Dermis blood vessel endothelial cell (primary cell): ENCODE measurements at regions not wholly inside any gene's neighbourhood (a gene's known extent, or its start where the extent isn't known, plus 50 kb on each side); places are given as distances from the start of the nearest gene placed in this dataset.

ENCODE experiments used
- DNase-seq: peaks from one replicate; pipeline ENCODE4 v3.0.0; 2010

DNA sequence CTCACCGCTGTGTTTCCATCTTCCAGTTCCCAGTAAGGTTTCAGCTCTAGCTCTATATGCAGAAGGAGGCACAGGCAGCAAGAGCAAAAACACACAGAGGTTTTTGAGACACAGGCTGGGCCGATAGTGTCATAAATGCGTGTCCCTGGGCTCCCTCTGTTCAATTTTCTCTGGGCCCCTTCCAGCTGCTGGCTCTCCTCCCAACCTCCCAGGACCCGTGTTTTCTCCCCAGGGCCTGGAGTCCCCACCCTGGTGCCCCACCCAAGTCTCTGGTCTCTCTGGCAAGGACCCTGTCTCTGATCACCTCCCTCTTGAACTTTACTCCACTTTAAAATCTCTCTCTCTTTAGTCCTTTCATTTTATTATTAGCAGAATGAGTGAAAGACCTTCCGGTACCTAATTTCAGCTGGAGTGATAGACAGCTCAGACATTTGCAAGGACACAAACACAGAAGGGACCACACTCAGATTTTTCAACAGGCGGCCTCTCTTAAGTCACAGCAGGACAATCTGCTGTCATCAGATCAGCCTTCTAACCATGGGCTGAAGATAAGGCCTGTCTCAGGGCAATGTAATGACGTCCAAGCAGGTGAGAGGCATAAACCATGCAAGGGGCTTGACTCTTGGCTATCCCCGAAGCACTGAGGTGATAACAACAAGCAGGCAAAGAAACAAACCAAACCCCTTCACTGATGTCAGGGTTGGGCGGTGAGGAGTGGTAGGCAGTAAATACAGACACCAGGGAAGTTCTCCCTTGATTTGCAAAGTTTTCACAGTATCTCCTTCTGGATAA, 190.0 kb upstream of the IRS2 start:
- DNase-seq = no peak

GRCh38 chr13:109974354-109974753, 188.0 kb upstream of the IRS2 start:
- no peak for DNase-seq

GRCh38 chr13:109973279-109973678, 186.9 kb upstream of the IRS2 start:
- DNase-seq = no peak

- no peak for DNase-seq
Measured at GRCh38 chr13:109971456-109972090, 185.2 kb upstream of the IRS2 start.

- no peak for DNase-seq
Measured at GRCh38 chr13:109971006-109971405, 184.6 kb upstream of the IRS2 start.

DNA sequence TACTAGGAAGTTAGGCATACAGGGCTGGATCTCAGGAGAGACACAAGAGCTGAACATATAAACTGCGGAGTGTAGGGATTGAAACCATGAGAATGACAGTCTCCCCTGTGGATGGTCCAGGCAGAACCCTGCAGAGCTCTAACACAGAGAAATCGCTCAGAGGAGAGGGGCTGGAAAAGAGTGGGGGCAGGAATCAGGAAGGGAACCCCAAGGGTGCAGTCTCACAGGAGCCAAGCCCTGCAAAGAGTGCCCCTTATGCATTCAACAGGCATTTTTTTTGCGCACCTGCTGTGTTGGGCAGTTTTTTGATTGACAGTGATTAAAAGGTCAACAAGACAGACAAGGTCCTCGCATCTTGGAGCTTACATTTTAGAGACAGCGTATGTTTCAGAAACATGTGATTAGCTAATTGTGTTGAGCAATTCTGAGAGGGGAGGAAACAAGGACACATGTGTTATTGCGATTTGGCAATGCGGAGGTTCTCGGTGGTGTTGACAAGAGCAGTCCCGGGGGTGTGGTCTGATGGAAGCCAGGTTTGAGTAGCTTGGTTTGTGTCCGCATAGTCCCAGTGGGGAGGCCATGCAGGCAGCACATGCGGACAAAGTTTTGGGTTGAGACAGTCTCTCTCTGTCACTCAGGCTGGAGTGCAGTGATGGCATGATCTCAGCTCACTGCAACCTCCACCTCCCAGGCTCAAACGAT, 182.6 kb upstream of the IRS2 start:
- no peak for DNase-seq

GRCh38 chr13:109963960-109964563, 177.7 kb upstream of the IRS2 start:
- DNase-seq = no peak

DNA sequence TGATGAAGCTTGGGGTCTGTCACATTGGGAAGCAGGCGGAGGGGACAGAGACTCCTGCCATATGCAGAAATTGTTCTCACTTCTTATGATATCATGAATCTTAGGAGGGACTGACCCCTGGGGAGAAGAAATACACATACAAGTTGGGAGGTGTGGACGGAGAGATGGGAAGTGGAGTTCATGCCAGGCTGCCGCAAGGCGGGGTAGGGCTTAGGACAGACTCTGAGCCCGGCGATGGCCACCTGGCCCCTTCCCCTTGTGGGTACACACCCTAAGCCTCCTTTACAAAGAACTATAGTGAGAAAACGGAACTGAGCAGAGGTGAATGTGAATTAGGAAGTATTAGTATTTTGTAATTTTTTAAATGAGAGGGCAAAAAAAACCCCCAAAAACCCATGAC, 177.0 kb upstream of the IRS2 start:
- no peak for DNase-seq

DNA sequence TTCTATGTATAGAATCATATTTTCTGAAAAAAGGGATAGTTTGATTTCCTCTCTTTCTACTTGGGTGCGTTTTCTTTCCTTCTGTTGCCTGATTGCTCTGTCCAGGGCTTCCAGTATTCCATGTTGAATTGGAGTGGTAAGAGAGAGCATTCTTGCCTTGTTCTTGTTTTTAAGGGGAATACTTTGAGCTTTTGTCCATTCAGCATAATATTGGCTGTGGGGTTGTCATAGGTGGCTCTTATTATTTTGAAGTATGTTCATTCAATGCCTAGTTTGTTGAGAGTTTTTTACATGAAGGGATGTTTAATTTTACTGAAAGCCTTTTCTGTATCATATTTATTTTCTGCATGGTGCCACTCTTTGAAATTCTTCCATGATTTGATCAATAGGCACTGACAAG, 173.5 kb upstream of the IRS2 start:
- no peak for DNase-seq

DNA sequence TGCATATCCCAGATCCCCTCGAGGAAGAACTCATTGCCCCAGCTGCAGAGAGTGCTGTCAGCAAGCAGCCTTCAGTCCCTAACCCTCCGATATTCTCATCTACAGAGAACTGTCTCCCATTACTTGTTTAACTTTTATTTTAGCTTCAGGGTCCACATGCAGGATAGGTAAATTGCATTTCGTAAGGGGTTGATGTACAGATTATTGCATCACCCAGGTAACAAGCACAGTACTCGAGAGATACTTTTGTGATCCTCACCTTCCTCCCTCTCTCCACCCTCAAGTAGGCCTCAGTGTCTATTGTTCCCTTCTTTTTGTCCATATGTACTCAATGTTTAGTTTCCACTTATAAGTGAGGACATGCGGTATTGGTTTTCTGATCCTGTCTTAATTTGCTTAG, 171.5 kb upstream of the IRS2 start:
- DNase-seq = no peak

GRCh38 chr13:109955598-109955997, 169.2 kb upstream of the IRS2 start:
- DNase-seq = no peak

- DNase-seq = no peak
Measured at GRCh38 chr13:109954441-109954840, 168.1 kb upstream of the IRS2 start.

- no peak for DNase-seq
Measured at GRCh38 chr13:109951491-109951890, 165.1 kb upstream of the IRS2 start.

GRCh38 chr13:109949397-109949796, 163.0 kb upstream of the IRS2 start:
- DNase-seq = no peak

DNA sequence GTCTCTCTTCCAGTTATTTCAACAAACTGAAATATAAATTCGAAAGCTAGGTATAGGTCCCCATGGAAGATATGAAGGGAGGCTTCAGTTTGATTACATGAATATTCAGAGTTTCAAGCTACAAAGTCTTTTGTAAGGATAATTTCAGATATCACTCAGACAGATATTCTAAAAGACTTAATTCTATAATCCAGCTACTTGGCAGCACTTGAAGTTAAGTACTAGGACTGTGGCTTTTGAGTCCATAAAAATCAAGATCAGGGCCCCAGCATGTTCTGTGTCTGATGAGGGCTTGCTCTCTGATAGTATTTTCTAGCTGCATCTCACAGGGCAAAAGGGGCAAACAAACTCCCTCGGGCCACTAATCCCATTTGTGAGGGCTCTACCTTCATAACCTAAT, 160.6 kb upstream of the IRS2 start:
- no peak for DNase-seq

DNA sequence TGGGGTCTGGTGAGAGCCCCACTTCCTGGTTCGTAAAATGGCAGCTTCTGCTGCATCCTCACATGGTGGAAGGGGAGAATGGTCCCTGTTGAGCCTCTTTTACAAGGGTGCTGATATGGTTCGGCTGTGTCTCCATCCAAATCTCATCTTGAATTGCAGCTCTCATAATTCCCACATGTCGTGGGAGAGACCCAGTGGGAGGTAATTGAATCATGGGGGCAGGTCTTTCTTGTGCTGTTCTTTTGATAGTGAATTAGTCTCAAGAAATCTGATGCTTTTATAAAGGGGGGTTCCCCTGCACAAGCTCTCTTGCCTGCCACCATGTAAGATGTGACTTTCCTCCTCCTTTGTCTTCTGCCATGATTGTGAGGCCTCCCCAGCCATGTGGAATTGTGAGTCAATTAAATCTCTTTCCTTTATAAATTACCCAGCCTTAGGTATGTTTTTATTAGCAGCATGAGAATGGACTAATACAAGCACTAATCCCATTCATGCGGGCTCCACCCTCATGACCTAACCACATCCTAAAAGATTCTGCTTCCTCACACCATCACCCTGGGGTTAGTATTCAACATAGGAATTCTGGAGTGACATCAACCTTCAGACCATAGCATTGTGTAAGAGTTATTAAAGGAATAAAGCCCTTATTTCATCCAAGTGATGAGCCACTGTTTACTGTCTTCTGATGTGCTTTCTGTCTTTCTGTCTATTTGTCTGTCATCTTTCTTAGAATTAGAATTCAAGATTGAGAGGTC, 159.0 kb upstream of the IRS2 start:
- no peak for DNase-seq

DNA sequence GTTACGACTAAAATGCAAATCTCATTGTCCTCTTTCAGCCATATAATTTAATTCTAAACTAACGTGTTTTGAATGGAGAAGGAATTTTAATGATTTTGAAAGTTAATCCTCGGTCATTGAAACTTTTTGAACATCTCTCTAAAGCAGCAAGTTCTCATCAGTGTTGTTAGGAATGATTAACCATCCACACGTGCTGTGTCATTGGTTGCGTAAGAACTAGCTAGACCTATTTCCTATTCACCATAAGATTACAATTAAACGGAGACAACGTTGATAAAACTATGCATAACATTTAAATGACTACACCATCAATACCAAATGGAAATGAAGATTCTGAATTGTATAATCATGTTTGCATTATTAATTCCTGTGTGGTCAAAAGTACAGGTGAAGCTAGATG, 155.6 kb upstream of the IRS2 start:
- no peak for DNase-seq

GRCh38 chr13:109941221-109941620, 154.8 kb upstream of the IRS2 start:
- DNase-seq = no peak

DNA sequence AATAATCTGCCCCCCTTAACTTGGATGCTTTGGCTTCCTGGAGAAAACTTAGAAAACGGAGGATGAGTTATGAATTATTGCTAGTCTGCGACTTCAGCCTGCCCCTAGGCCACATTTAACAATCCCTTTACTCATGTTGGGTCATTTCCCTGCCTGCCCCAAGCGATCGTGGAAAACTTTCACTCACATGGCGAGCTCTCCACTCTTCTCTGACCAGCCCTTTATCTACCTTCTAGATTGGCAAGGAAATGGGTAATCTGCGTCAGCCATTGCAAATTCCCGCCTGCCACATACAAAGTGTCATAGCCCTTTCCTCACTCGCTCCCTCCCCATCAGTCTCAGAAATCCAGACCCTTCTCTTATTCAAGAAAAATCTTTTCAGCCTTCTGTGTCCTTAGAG, 154.3 kb upstream of the IRS2 start:
- no peak for DNase-seq

DNA sequence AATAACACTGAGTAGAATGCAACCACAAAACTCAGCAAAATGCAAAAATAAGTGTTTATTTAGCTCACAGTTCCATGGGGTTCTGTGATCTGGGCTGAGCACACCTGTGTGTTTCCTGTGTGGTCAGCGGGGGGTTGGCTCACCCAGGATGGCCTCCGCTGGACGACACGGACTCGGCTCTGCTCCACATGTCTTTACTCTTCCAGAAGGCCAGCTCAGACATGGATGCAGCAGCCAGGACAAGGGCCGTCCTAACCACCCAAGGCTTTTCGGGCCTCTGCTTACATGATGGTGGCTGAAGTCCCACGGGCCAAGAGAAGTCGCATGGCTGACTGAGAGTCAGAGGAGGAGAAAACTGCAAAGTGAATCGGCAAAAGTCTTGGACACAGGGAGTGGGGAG, 153.5 kb upstream of the IRS2 start:
- DNase-seq = no peak

DNA sequence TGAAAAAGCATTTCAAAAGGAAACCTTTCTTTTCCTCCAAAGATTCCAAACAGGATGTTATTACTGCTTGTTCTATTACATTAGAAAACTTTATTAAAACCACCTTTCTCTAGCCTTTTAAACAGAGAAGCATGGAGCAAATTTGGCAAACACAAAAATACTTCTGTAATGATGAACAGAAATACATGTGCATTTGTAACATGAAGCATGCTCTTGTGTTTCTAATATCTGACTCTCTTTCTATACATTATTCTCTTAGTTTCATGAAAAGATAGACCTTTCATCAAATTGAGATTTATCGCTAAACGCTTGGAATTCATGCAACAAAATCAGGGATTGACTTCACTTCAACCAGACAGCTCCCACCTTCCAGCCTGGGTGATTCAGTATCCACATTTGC, 152.8 kb upstream of the IRS2 start:
- no peak for DNase-seq

DNA sequence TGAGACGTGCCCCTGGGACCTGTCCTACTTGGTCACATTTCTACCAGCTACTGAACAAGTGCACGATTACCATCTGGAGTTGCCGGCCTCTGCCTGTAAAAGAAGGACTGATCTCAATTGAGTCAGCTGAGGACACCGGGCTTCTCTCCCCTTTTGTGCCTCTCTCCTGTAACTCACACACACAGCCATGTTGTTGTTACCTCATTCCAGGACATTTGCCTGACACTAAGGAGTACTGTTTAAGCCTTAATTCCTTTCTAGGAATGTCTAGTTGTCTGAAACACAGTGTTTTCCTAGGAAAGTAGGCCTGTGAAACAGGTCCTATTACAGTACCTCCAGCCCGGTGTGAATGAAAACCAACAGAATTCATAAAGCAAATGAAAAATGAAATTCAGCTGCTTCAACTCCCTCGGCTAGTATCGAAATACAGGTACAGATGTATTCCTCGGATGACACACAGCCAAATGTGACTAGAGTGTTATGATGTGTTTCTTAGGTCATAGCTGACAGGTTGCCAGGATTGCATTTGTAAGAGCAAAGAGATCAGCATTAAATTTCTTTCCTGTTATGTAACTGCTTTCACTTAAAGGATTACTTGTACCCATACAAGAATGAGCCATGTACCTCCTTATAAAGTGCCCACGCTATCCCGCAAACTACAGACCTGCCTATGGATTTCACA, 152.0 kb upstream of the IRS2 start:
- no peak for DNase-seq
